ENCODE measurements at regions not wholly inside any gene's neighbourhood (a gene's known extent, or its start where the extent isn't known, plus 50 kb on each side); places are given as distances from the start of the nearest gene placed in this dataset.

DNA sequence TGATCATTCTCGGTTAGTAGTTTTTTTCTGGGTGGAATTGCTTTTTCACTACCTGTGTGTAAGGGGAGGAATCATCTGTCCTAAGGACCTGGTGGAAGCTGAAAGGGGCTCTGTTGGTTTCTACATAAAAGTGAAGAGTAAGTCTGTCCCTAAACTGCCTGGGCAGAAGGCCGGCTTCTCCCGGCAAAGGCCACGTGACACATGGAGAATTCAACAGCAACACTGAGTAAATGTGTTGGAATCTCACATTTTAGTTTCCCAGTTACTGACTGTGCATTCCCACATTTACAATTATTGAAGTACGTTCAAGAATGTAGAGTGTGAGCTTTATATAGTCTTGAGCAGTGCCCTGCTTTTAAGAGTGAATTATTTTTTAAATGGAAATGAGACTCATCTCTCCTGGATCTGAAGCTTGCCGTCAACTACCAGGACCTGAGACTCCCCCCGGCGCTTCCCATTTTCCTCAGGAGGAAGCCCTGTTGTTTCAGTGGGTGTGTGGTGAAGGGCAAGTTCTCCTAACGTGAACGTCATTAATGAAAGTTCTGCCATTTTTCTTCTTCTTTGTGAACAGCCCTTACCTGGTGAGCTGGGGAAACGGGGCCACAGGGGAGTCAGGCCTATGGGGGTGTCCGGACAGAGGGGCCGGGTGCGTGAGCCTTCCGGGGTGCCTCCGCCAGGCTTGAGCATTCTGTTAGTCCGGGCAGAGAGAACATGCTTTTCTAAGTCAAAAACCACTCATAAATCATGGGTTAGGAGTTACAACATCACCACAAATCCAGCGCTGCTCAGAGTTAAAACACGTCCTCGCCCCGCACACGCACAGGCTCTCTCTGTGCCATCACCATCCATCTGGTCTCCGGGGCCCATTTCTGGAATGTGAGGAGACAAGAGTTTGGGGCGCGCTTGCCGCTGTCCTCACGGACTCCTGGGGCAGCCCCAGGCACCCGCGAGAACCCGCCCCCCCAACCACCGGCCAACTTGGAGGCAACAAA is 56.6 kb upstream of the SMOC2 start:
- DNase-seq = no peak

DNA sequence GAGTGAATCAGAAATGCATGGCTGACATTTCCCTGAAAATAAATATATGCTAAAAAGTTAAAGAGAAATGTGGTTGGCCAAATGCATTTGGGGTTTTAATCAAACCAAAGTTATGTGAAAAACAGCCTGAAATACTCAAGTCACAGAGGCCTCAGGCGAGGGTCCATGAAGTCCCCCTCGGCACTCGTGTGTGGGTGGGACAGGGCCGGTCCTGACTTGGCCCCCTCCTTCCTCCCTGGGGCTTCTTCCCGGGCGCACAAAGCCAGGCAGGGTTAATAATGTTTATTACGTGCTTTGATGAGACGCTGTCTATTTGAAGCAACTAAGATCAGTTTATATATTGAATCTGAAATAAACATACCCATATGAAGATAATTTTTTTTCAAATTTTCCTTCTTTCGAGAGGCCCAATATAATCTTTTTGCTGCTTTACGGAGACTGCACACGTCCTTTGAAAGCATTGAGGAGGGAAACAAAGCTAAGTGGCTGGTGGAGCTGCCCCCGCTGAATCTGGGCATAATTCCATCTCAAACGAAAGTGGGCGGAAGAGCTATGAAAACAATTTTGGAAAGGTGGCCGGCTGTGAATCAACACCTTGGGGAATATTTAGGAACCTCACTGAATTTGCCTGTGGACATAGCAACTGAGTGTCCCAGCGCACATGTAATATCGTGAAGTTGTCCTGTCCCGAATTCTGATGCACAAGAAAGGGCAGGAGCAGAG is 55.8 kb upstream of the SMOC2 start:
- DNase-seq = no peak

DNA sequence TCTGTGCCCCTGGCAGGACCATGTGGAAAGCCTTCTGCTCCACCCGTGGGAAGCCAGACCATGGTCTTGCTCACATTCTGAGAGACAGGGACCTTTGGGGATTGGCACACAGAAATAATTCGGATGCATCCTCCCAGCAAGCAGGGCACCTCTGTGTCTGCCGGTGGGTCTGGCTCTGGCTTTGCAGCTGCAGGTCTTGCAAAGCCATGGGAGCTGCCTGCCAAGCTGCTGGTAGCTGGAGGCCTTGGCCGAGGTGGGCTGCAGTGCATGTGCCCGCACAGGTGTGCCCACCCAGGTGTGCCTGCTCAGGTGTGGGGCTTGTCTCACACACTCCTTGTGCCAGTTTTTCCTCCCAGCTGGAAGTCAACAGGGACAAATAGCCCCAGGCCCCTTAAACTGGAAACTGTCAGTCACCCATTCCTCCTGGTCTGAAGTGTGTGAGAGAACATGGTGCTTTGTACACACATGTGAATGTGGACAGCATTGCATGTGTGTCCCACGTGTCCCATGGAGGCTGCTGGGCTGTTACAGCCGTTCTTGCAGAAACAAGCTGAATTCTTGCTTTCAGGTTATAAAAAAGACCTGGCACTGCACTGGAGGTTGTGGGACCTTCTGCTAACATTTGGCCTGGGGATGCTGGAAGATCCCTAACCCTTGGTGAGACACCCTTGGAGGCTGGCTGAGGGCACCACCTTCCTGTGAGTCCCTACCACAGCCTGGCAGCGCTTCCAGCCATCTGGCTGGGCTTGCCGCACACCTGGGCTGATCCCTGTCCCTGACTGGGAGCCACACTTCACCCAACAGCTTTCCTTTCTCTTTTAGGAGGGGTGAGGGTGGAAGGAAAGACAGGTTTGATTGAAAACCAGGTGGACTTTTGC is 54.9 kb upstream of the SMOC2 start:
- DNase-seq = no peak

DNA sequence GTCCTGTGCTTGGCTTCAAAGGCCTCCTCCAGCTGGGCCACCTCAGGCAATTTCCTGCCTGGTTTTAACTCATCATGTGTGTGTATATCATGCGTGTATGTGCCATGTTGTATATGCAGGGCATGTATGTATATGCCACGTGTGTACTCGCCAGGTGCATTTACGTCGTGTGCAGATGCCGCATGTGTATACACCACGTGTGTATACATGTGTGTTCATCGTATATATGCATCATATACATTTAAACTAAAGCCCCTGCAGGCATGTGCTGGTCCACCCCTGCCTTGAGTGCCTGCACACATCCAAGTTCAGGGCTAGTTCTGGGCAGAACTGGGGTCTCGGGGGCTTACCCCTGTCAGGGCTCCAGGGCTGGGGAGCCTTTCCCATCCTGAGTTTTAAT is 54.0 kb upstream of the SMOC2 start:
- DNase-seq = no peak

DNA sequence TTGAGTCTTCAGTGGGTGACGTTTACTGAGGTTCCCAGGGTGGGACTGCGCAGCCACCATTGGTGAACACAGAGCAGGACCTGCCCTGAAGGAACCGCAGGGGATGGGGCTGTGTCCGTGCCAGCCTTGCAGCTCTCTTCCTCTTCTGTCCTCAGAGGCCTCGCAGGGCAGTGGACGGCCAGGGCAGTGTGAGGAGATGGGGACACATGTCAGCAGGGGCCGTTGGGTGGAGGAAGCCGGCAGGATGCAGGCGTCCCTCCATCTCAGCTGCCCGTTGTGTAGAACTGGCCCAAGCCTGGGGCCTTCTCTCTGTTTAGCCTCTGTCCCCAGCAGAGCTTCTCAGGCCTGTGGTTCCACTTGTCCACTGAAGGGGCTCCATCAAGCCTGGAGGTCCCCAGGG is 53.6 kb upstream of the SMOC2 start:
- no peak for DNase-seq

DNA sequence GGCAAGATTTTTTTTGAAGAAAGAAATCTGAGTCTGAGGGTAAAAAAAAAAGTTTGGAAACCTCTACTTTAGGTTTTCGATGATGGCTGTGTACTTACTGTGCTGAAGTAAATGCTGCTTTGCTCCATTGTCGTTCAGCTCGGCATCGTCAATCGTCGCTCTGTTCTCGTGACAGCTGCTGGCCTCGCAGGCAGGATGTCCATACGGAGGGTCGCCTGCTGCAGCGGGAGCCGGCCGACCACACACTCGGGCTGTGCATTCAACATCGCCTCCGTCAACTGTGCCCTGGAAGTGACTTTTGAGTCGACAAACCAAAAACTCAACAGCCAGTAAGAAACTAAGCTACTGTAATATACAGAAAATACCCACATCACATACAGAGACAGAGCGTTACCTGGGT is 53.1 kb upstream of the SMOC2 start:
- no peak for DNase-seq

DNA sequence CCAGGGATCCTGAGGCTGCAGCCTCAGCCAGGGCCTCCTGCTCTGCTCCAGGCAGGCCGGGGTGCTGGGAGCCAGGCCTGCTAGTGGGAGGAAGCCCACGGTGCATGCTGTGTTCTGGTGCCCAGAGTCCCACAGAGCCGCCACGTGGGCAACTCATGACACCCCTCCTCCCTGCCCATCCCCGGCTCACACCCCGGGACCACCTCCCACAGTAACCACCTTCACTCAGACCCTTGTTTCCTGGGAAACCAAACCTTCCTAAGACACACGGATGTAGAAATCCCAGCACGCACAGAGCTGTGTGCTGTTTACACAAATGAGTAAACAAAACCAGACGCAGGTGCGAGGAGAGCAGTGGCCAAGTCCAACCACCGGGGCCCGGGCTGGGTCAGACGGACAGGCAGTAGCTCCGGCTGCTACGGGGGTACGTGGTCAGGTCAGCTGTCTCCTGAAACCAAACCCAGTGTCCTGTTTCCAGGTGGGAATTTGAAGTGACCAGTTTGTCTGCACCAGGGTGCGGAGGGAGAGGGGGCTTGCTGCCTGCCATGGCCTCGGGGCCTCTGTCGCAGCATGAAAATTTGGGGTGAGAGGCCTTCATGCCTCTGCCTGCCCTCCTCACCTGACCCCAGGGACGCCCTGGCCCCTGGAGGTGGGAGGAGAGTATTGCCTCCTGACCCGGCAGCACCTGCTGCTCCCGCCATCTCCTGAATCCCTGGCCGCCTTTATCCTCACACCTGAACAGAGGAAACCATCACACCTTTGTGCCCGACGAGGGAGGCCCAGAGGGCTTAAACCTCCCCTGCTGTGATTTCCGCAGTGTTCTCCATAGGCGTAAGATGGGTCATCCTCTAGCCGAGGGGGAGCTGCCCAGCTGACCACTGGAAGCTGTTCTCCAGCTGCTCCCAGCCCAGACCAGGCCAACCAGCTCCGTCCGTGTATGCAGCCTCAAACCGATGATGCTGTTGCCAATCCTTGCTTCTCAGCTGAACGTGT is 52.0 kb upstream of the SMOC2 start:
- no peak for DNase-seq

DNA sequence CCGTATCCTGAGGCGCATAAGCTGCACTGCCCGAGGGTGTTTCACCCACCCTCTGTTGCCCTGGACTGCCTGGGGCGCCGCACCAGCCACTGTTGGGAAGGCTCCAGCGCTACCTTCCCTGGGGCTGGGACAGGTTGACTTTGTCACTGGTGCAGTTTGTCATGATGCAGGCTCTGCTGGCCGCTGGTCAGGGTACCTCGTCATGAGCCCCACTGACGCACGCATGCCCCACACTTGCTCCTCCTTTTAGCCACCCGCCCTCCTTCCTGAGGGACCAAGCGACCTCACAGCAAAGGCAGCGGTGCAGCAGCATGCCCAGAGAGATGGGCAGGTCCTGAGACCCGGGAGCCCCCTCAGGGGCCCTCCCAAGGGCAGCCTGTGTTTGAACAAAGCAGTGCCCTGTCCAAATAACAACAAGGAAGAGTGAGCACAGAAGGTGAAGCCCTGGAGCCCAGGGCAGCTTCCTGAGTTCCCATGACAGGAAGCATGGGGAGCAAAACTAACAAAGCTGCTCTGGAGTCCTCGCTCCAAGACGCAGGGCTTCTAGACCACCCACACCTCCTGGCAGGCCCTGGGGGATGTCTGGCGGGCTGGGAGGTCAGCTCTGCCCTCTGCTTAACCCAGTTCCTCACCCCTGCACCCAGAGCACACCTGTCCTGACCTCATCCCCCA is 50.1 kb upstream of the SMOC2 start:
- DNase-seq = no peak

Measured in T-helper 1 cell (primary cell).